Mucosa of gallbladder (tissue), 1 donor: ENCODE measurements at regions not wholly inside any gene's neighbourhood (a gene's known extent, or its start where the extent isn't known, plus 50 kb on each side); places are given as distances from the start of the nearest gene placed in this dataset.

Experiments
- DNase-seq: peaks from one replicate; pipeline ENCODE4 v3.0.0-alpha.2; 2020; ENCODE audit warnings: low spot score
- donor health status: DM: no; HTN: no; CAD: no.

GRCh38 chr20:20831794-20832193 lies 119.3 kb upstream of the RALGAPA2 start:
- no peak for DNase-seq

GRCh38 chr20:20829681-20830080 lies 117.2 kb upstream of the RALGAPA2 start:
- DNase-seq: no peak

- DNase-seq: no peak
Observed at GRCh38 chr20:20827992-20828597, 115.7 kb upstream of the RALGAPA2 start.

GRCh38 chr20:20824924-20825584 lies 112.6 kb upstream of the RALGAPA2 start:
- DNase-seq: peak; percentile 29

GRCh38 chr20:20823476-20823881 lies 111.0 kb upstream of the RALGAPA2 start:
- DNase-seq: no peak

- no peak for DNase-seq
Observed at GRCh38 chr20:20821484-20822260, 109.2 kb upstream of the RALGAPA2 start.

- DNase-seq: no peak
Observed at GRCh38 chr20:20820785-20821483, 108.5 kb upstream of the RALGAPA2 start.

- DNase-seq: peak; percentile 33
Observed at GRCh38 chr20:20820104-20820503, 107.7 kb upstream of the RALGAPA2 start.

- DNase-seq: no peak
Observed at GRCh38 chr20:20816969-20817755, 104.7 kb upstream of the RALGAPA2 start.

- DNase-seq: no peak
Observed at GRCh38 chr20:20815711-20816455, 103.4 kb upstream of the RALGAPA2 start.

GRCh38 chr20:20814685-20815084 lies 102.2 kb upstream of the RALGAPA2 start:
- no peak for DNase-seq

- no peak for DNase-seq
Observed at GRCh38 chr20:20812136-20812535, 99.7 kb upstream of the RALGAPA2 start.

- DNase-seq: no peak
Observed at GRCh38 chr20:20808016-20808415, 95.6 kb upstream of the RALGAPA2 start.

- no peak for DNase-seq
Observed at GRCh38 chr20:20806121-20807095, 94.0 kb upstream of the RALGAPA2 start.

- no peak for DNase-seq
Observed at GRCh38 chr20:20803011-20803410, 90.6 kb upstream of the RALGAPA2 start.

GRCh38 chr20:20802328-20802727 lies 89.9 kb upstream of the RALGAPA2 start:
- DNase-seq: no peak

- DNase-seq: no peak
Observed at GRCh38 chr20:20799716-20800312, 87.4 kb upstream of the RALGAPA2 start.

GRCh38 chr20:20797521-20798310 lies 85.3 kb upstream of the RALGAPA2 start:
- no peak for DNase-seq
